Posterior vena cava (tissue), 2 donors: ENCODE measurements at regions not wholly inside any gene's neighbourhood (a gene's known extent, or its start where the extent isn't known, plus 50 kb on each side); places are given as distances from the start of the nearest gene placed in this dataset.
"Not testable (repeated sequence)": the region's sequence is repeated elsewhere in the genome, so short reads cannot be mapped to it uniquely, and the experiment has no call there.

Experiments
- DNase-seq: peaks from one replicate; pipeline ENCODE4 v3.0.0-alpha.2; 2020; ENCODE audit warnings: low spot score
- intact Hi-C, 2 donors: fragments of 100-400 bp; cut with DNase I; formaldehyde crosslinking; loops; one replicate each; pipeline versions ENCODE4 v1.14.1 to v1.14.2; 2022 to 2023
- donor health status: DM: yes; HTN: yes; CAD: no.
- donor health status: DM: yes; HTN: yes; CAD: no.

GRCh38 chr15:44898890-44899651 lies 57.4 kb upstream of the TERB2 start:
- DNase-seq, intact Hi-C loops: not testable (repeated sequence)

- DNase-seq, intact Hi-C loops: not testable (repeated sequence)
These were observed 56.7 kb upstream of the TERB2 start for GRCh38 chr15:44899775-44900174.

GRCh38 chr15:44900796-44901195 lies 55.7 kb upstream of the TERB2 start:
- intact Hi-C loops, DNase-seq: not testable (repeated sequence)

GRCh38 chr15:44903281-44903680 lies 53.2 kb upstream of the TERB2 start:
- intact Hi-C loops: not testable (repeated sequence)

GRCh38 chr15:44904651-44905340 lies 51.7 kb upstream of the TERB2 start:
- DNase-seq, intact Hi-C loops: not testable (repeated sequence)

More at GRCh38 chr15:44903281-44903680, 53.2 kb upstream of the TERB2 start:
- DNase-seq: not testable (repeated sequence)
